ENCODE measurements at regions not wholly inside any gene's neighbourhood (a gene's known extent, or its start where the extent isn't known, plus 50 kb on each side); places are given as distances from the start of the nearest gene placed in this dataset.

DNA sequence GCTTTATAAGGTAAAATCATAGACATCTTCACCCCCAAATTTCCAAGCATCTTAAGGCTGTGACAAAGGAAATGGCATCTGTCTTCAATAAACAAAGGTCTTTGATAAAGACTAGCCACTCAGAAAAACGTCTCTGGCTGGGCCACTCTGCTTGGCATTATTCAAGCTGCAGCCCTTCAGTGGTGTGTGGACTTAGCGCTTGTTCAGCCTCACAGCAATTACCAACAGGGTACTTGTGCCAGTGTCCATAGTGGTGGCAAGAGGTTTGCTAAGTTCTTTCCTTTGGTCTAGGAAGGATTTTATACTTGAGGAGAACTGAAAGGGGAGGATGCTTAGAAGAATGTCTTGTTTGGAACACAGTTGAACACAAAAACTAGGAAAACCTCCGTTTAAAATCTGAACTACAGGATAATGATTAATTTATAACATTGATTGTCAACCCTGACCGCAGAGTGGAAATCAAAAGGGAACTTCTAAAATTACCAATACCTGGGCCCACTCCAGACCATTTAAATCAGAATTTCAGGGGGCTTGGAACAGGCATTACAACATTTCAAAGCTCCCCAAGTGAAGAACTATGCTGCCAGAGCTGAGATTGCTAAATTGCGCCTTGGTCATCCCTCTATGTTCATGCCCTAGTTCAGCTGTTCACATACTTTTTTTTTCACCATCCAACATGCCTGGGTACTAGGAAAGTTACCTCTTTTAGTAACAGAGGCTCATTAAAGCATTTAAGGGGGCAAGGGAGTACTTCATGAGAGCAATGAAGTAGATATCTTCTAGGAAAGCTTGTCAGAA is 378.5 kb downstream of the FRK start:
- intact Hi-C loops (cut with micrococcal nuclease): no loop called here
- ATAC-seq (no peak), DNase-seq (no peak)
- Mint-ChIP-seq H3K36me3 (ENCODE audit: low read depth) (no peaks in the 10 kb centered on the region), H3K27me3 (no peaks in the 10 kb centered on the region), H3K4me1 (ENCODE audit: low read depth) (no peaks in the 10 kb centered on the region), H3K9me3 (no peaks in the 10 kb centered on the region), H3K27ac (no peak overlapping the region), H3K4me3 (no peak overlapping the region)
- ChIA-PET CTCF (no interaction called here), POLR2A (no interaction called here)
- TF ChIP-seq, protein P1, sequence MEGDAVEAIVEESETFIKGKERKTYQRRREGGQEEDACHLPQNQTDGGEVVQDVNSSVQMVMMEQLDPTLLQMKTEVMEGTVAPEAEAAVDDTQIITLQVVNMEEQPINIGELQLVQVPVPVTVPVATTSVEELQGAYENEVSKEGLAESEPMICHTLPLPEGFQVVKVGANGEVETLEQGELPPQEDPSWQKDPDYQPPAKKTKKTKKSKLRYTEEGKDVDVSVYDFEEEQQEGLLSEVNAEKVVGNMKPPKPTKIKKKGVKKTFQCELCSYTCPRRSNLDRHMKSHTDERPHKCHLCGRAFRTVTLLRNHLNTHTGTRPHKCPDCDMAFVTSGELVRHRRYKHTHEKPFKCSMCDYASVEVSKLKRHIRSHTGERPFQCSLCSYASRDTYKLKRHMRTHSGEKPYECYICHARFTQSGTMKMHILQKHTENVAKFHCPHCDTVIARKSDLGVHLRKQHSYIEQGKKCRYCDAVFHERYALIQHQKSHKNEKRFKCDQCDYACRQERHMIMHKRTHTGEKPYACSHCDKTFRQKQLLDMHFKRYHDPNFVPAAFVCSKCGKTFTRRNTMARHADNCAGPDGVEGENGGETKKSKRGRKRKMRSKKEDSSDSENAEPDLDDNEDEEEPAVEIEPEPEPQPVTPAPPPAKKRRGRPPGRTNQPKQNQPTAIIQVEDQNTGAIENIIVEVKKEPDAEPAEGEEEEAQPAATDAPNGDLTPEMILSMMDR (IDR thresholded peaks at IDR 0.05): no peak

DNA sequence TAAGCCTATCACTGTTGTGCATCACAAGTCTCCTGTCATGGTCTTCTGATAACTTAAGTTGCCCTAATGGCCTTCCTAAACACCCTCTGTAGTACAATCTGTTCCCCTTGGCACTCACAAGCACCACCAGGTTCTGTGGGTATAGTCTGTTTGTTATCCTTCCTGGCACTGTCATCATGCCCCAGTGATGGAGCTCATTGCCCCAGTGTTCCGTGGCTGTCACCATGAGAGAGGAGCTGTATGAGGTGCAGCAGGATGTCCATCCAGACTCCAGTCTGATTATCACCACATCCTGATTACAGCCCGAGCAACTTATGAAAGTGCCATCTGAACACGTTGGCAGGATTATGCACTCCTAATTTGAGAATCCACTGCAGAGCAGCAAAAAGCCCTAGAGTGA is 380.1 kb downstream of the FRK start:
- Mint-ChIP-seq H3K4me1 (ENCODE audit: low read depth) (no peaks in the 10 kb centered on the region), H3K27ac (no peak overlapping the region), H3K9me3 (no peaks in the 10 kb centered on the region), H3K27me3 (no peaks in the 10 kb centered on the region), H3K4me3 (no peak overlapping the region), H3K36me3 (ENCODE audit: low read depth) (no peaks in the 10 kb centered on the region)
- CTCF ChIA-PET: no interaction called here
- POLR2A ChIA-PET: no interaction called here
- ATAC-seq (no peak), DNase-seq (no peak)
- TF ChIP-seq, protein P1 (IDR thresholded peaks at IDR 0.05): no peak
- intact Hi-C loops (cut with micrococcal nuclease): no loop called here

GRCh38 chr6:115677198-115677597 is 383.5 kb downstream of the FRK start:
- ChIA-PET POLR2A (no interaction called here), CTCF (no interaction called here)
- ATAC-seq (no peak), DNase-seq (no peak)
- no peaks in the 10 kb centered on the region for H3K36me3 Mint-ChIP-seq (ENCODE audit: low read depth)
- TF ChIP-seq, protein P1 (IDR thresholded peaks at IDR 0.05): no peak
- no peaks in the 10 kb centered on the region for H3K9me3 Mint-ChIP-seq
- intact Hi-C loops (cut with micrococcal nuclease): no loop called here
- H3K4me1 Mint-ChIP-seq (ENCODE audit: low read depth): no peaks in the 10 kb centered on the region
- H3K4me3 Mint-ChIP-seq: no peak overlapping the region
- no peaks in the 10 kb centered on the region for H3K27me3 Mint-ChIP-seq
- H3K27ac Mint-ChIP-seq: no peak overlapping the region

- intact Hi-C loops (cut with micrococcal nuclease): no loop called here
- Mint-ChIP-seq H3K9me3 (no peaks in the 10 kb centered on the region), H3K27me3 (no peaks in the 10 kb centered on the region), H3K36me3 (ENCODE audit: low read depth) (no peaks in the 10 kb centered on the region), H3K4me3 (no peak overlapping the region), H3K4me1 (ENCODE audit: low read depth) (no peaks in the 10 kb centered on the region), H3K27ac (no peak overlapping the region)
- POLR2A ChIA-PET: no interaction called here
- TF ChIP-seq, protein P1 (IDR thresholded peaks at IDR 0.05): no peak
- DNase-seq (no peak), ATAC-seq (no peak)
- CTCF ChIA-PET: no interaction called here
These were observed 385.2 kb downstream of the FRK start for GRCh38 chr6:115675443-115675842.

DNA sequence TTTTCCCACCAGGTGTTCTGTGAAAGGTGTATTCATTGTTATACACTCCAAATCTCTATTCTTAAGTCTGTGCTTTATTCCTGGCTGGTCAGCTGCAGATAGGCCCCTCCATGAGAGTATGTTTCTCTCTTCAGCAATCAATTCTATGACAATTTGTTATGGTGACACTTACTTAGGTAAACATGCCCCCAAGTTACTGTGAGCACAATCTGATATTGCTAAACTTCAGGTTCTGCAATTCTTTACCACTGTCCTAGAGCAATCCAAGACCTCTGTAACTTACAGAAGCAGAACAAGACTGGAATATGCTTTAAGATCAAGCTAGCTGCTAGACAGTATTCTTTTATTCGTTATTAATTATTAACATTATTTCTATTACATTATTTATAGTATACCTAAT is 391.9 kb downstream of the FRK start:
- POLR2A ChIA-PET: interaction anchor here (0.7 kb wide), 1 partner anchor 28 kb away, joined by 3 read pairs; no protein-coding TSS in a partner anchor
- no peak overlapping the region for H3K4me3 Mint-ChIP-seq
- no peak for DNase-seq
- H3K9me3 Mint-ChIP-seq: no peaks in the 10 kb centered on the region
- no peak for ATAC-seq
- no peaks in the 10 kb centered on the region for H3K27me3 Mint-ChIP-seq
- H3K36me3 Mint-ChIP-seq (ENCODE audit: low read depth): no peaks in the 10 kb centered on the region
- intact Hi-C loops (cut with micrococcal nuclease): no loop called here
- no peaks in the 10 kb centered on the region for H3K4me1 Mint-ChIP-seq (ENCODE audit: low read depth)
- TF ChIP-seq, protein P1 (IDR thresholded peaks at IDR 0.05): no peak
- CTCF ChIA-PET: no interaction called here
- no peak overlapping the region for H3K27ac Mint-ChIP-seq
